Mesendoderm (in vitro differentiated cells): ENCODE measurements at regions not wholly inside any gene's neighbourhood (a gene's known extent, or its start where the extent isn't known, plus 50 kb on each side); places are given as distances from the start of the nearest gene placed in this dataset.

ENCODE experiments used
- DNase-seq: peaks from one replicate; pipeline ENCODE4 v3.0.0; 2013
- H2AK5ac ChIP-seq: 2 replicates; pipeline ENCODE4 v1.6.1; 2013; ENCODE audit warnings: low read length, inconsistent platforms
- H2BK120ac ChIP-seq: 2 replicates; pipeline ENCODE4 v1.6.1; 2013; ENCODE audit warnings: low read depth, mild to moderate bottlenecking, low read length, moderate library complexity, mixed read lengths
- H2BK15ac ChIP-seq: replicated peaks from 2 replicates; pipeline ENCODE4 v1.6.1; 2013; ENCODE audit warnings: low read depth, mild to moderate bottlenecking, moderate library complexity
- H2BK5ac ChIP-seq: 2 replicates; pipeline ENCODE4 v1.6.1; 2013; ENCODE audit warnings: low read length, inconsistent platforms
- H3K18ac ChIP-seq: 2 replicates; pipeline ENCODE4 v1.6.1; 2013; ENCODE audit warnings: mild to moderate bottlenecking, low read length, mixed read lengths
- H3K23ac ChIP-seq: one replicate; pipeline ENCODE4 v1.6.1; 2013; ENCODE audit warnings: low read length
- H3K27ac ChIP-seq: 2 replicates; pipeline ENCODE4 v1.5.1; 2013; ENCODE audit warnings: low read depth, mild to moderate bottlenecking, inconsistent platforms, low read length, moderate library complexity
- H3K27me3 ChIP-seq: 2 replicates; pipeline ENCODE4 v1.6.1; 2013; ENCODE audit warnings: low read length, control low read depth, mild to moderate bottlenecking, inconsistent platforms; ENCODE audit not compliant: insufficient read depth, poor library complexity
- H3K36me3 ChIP-seq: 2 replicates; pipeline ENCODE4 v1.6.1; 2013; ENCODE audit warnings: low read length, inconsistent platforms; ENCODE audit not compliant: control insufficient read depth, insufficient read depth
- H3K4ac ChIP-seq: one replicate; pipeline ENCODE4 v1.6.1; 2013; ENCODE audit warnings: low read depth, mild to moderate bottlenecking, low read length, moderate library complexity
- H3K4me1 ChIP-seq: 2 replicates; pipeline ENCODE4 v1.6.1; 2013; ENCODE audit warnings: low read depth, low read length, inconsistent platforms; ENCODE audit not compliant: control insufficient read depth
- H3K4me2 ChIP-seq: 2 replicates; pipeline ENCODE4 v1.6.1; 2013; ENCODE audit warnings: low read length
- H3K4me3 ChIP-seq: 2 replicates; pipeline ENCODE4 v1.5.1; 2013; ENCODE audit warnings: mild to moderate bottlenecking, low read length
- H3K56ac ChIP-seq: one replicate; pipeline ENCODE4 v1.6.1; 2013; ENCODE audit warnings: low read length
- H3K79me1 ChIP-seq: 2 replicates; pipeline ENCODE4 v1.6.1; 2013; ENCODE audit warnings: low read length, inconsistent platforms
- H3K79me2 ChIP-seq: 2 replicates; pipeline ENCODE4 v1.6.1; 2013; ENCODE audit warnings: mild to moderate bottlenecking, low read length; ENCODE audit not compliant: control insufficient read depth, insufficient read depth
- H3K9ac ChIP-seq: 2 replicates; pipeline ENCODE4 v1.6.1; 2013; ENCODE audit warnings: low read length, inconsistent platforms
- H4K5ac ChIP-seq: one replicate; pipeline ENCODE4 v1.6.1; 2013; ENCODE audit warnings: low read length
- H4K8ac ChIP-seq: one replicate; pipeline ENCODE4 v1.6.1; 2013; ENCODE audit warnings: low read depth, mild to moderate bottlenecking, control low read depth, low read length, moderate library complexity
- WGBS: extraction: QIAGEN DNeasy Blood & Tissue Kit; methylation state at CpG from one replicate; pipeline ENCODE4 v1.1.7; 2013; ENCODE audit warnings: low lambda C conversion rate, missing lambda C conversion rate; ENCODE audit not compliant: insufficient coverage; ENCODE audit errors: extremely low coverage; 5-methylcytosine and 5-hydroxymethylcytosine counted together

- H2BK15ac ChIP-seq, result peak overlapping the region; percentile 93
- peak overlapping the region; percentile 40 for H3K18ac ChIP-seq
- H3K4me1 ChIP-seq, result peaks cover 8% of the 10 kb centered on the region
- DNase-seq, result peak; percentile 97
- no peak overlapping the region for H3K4me3 ChIP-seq
- H2BK5ac ChIP-seq, result no peak overlapping the region
- H3K4me2 ChIP-seq, result no peak overlapping the region
- peak overlapping the region; percentile 25 for H3K27ac ChIP-seq
- H3K36me3 ChIP-seq, result no peaks in the 10 kb centered on the region
- H2AK5ac ChIP-seq, result no peak overlapping the region
- H4K8ac ChIP-seq, result no peak overlapping the region
- no peaks in the 10 kb centered on the region for H3K27me3 ChIP-seq
- no peak overlapping the region for H3K56ac ChIP-seq
- no peak overlapping the region for H3K9ac ChIP-seq
- no peak overlapping the region for H3K4ac ChIP-seq
- no peak overlapping the region for H4K5ac ChIP-seq
- H3K79me1 ChIP-seq, result no peaks in the 10 kb centered on the region
- no CpG with 5 or more reads among the region's 7 CpGs for WGBS
- no peak overlapping the region for H3K23ac ChIP-seq
- no peaks in the 10 kb centered on the region for H3K79me2 ChIP-seq
- H2BK120ac ChIP-seq, result no peak overlapping the region
Measured at GRCh38 chr16:73152386-73153125, 104.6 kb upstream of the ZFHX3 start.

- Histone ChIP-seq H3K36me3 (no peaks in the 10 kb centered on the region), H3K27me3 (no peaks in the 10 kb centered on the region), H3K4me3 (no peak overlapping the region), H2AK5ac (no peak overlapping the region), H3K56ac (no peak overlapping the region), H3K23ac (no peak overlapping the region), H3K4me2 (no peak overlapping the region), H2BK5ac (no peak overlapping the region), H3K79me1 (no peaks in the 10 kb centered on the region), H3K9ac (no peak overlapping the region), H3K27ac (no peak overlapping the region), H3K4me1 (peaks cover 8% of the 10 kb centered on the region), H4K8ac (no peak overlapping the region), H2BK120ac (no peak overlapping the region), H3K18ac (peak overlapping the region; percentile 80), H2BK15ac (no peak overlapping the region), H3K79me2 (no peaks in the 10 kb centered on the region), H4K5ac (no peak overlapping the region), H3K4ac (peak overlapping the region; percentile 81)
- WGBS, result no CpG with 5 or more reads among the region's 6 CpGs
- no peak for DNase-seq
Measured at GRCh38 chr16:73151941-73152340, 104.0 kb upstream of the ZFHX3 start.

- H3K27ac ChIP-seq, result no peak overlapping the region
- no CpG with 5 or more reads among the region's 5 CpGs for WGBS
Measured at GRCh38 chr16:73151225-73151624, 103.3 kb upstream of the ZFHX3 start.

GRCh38 chr16:73150786-73151185 is 102.9 kb upstream of the ZFHX3 start:
- no peak overlapping the region for H2BK5ac ChIP-seq
- no peak overlapping the region for H3K4me2 ChIP-seq
- no peaks in the 10 kb centered on the region for H3K27me3 ChIP-seq
- no peak overlapping the region for H4K8ac ChIP-seq
- H3K4me3 ChIP-seq, result no peak overlapping the region
- no peak overlapping the region for H3K23ac ChIP-seq
- no peak overlapping the region for H3K18ac ChIP-seq
- no peaks in the 10 kb centered on the region for H3K79me1 ChIP-seq
- no peak overlapping the region for H2AK5ac ChIP-seq
- no peak overlapping the region for H4K5ac ChIP-seq
- no CpG with 5 or more reads among the region's 4 CpGs for WGBS
- peaks cover 8% of the 10 kb centered on the region for H3K4me1 ChIP-seq
- no peaks in the 10 kb centered on the region for H3K79me2 ChIP-seq
- no peak overlapping the region for H3K9ac ChIP-seq
- no peak overlapping the region for H3K56ac ChIP-seq
- no peak overlapping the region for H3K4ac ChIP-seq
- H3K36me3 ChIP-seq, result no peaks in the 10 kb centered on the region
- no peak overlapping the region for H2BK15ac ChIP-seq
- DNase-seq, result no peak
- no peak overlapping the region for H3K27ac ChIP-seq
- H2BK120ac ChIP-seq, result no peak overlapping the region

More at GRCh38 chr16:73151225-73151624, 103.3 kb upstream of the ZFHX3 start:
- Histone ChIP-seq H3K9ac (no peak overlapping the region), H3K23ac (no peak overlapping the region), H2BK5ac (no peak overlapping the region), H3K4ac (no peak overlapping the region), H4K8ac (no peak overlapping the region), H3K79me1 (no peaks in the 10 kb centered on the region), H3K79me2 (no peaks in the 10 kb centered on the region), H3K18ac (no peak overlapping the region), H2AK5ac (no peak overlapping the region), H3K56ac (no peak overlapping the region), H3K36me3 (no peaks in the 10 kb centered on the region), H2BK15ac (no peak overlapping the region), H3K4me1 (peaks cover 8% of the 10 kb centered on the region), H3K4me2 (no peak overlapping the region), H2BK120ac (no peak overlapping the region), H4K5ac (no peak overlapping the region), H3K4me3 (no peak overlapping the region), H3K27me3 (no peaks in the 10 kb centered on the region)
- peak; percentile 86 for DNase-seq

GRCh38 chr16:73149334-73149733 is 101.4 kb upstream of the ZFHX3 start:
- H3K79me2 ChIP-seq, result no peaks in the 10 kb centered on the region
- H3K27ac ChIP-seq, result no peak overlapping the region
- no peak overlapping the region for H4K5ac ChIP-seq
- H2AK5ac ChIP-seq, result no peak overlapping the region
- H3K4me3 ChIP-seq, result no peak overlapping the region
- H3K27me3 ChIP-seq, result no peaks in the 10 kb centered on the region
- no peak overlapping the region for H3K18ac ChIP-seq
- no peaks in the 10 kb centered on the region for H3K36me3 ChIP-seq
- H2BK120ac ChIP-seq, result no peak overlapping the region
- no peak overlapping the region for H3K23ac ChIP-seq
- no peaks in the 10 kb centered on the region for H3K79me1 ChIP-seq
- H2BK15ac ChIP-seq, result no peak overlapping the region
- no peak overlapping the region for H3K4me2 ChIP-seq
- no peak overlapping the region for H3K56ac ChIP-seq
- no peak overlapping the region for H2BK5ac ChIP-seq
- no peak overlapping the region for H4K8ac ChIP-seq
- peaks cover 11% of the 10 kb centered on the region for H3K4me1 ChIP-seq
- H3K9ac ChIP-seq, result no peak overlapping the region
- DNase-seq, result no peak
- no peak overlapping the region for H3K4ac ChIP-seq
- WGBS, result no CpG with 5 or more reads among the region's 7 CpGs

GRCh38 chr16:73147958-73148357 is 100.0 kb upstream of the ZFHX3 start:
- Histone ChIP-seq H3K4me1 (peaks cover 7% of the 10 kb centered on the region), H3K23ac (no peak overlapping the region), H4K8ac (no peak overlapping the region), H3K27me3 (no peaks in the 10 kb centered on the region), H3K4me3 (no peak overlapping the region), H2BK15ac (no peak overlapping the region), H3K56ac (no peak overlapping the region), H3K79me2 (no peaks in the 10 kb centered on the region), H2BK5ac (no peak overlapping the region), H2BK120ac (no peak overlapping the region), H3K4me2 (no peak overlapping the region), H4K5ac (no peak overlapping the region), H3K9ac (no peak overlapping the region), H3K36me3 (no peaks in the 10 kb centered on the region), H2AK5ac (no peak overlapping the region), H3K4ac (no peak overlapping the region), H3K27ac (no peak overlapping the region), H3K79me1 (no peaks in the 10 kb centered on the region), H3K18ac (no peak overlapping the region)
- DNase-seq, result no peak
- WGBS, result no CpG with 5 or more reads among the region's 3 CpGs
